GM19452 (cell line): ENCODE measurements at regions not wholly inside any gene's neighbourhood (a gene's known extent, or its start where the extent isn't known, plus 50 kb on each side); places are given as distances from the start of the nearest gene placed in this dataset.
"Not testable (repeated sequence)": the region's sequence is repeated elsewhere in the genome, so short reads cannot be mapped to it uniquely, and the experiment has no call there.

ENCODE experiments used
- ATAC-seq: cut with Tn5 transposase; IDR thresholded peaks from one replicate; pipeline ENCODE4 v1.9.1; 2021; ENCODE audit not compliant: unreplicated experiment

DNA sequence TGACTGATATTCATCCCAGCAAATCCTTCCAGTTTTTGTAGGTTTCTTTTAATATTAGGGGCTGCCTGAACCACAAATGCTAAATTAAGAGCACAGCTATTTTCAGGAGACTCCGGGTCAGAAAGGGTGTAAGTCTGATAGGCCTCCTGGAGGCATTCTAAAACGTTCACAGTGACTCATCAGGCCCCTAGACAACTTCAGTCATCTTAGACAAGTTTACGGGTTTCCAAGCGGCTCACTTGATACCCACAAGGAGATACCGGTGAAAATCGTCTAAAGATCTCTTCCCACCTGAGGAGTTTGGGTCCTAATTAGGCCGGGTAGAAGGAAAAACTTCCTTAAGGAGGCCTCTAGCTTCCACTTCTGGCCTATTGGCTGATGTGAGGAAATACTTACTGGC is 342.7 kb upstream of the USP9Y start:
- ATAC-seq, result no peak

DNA sequence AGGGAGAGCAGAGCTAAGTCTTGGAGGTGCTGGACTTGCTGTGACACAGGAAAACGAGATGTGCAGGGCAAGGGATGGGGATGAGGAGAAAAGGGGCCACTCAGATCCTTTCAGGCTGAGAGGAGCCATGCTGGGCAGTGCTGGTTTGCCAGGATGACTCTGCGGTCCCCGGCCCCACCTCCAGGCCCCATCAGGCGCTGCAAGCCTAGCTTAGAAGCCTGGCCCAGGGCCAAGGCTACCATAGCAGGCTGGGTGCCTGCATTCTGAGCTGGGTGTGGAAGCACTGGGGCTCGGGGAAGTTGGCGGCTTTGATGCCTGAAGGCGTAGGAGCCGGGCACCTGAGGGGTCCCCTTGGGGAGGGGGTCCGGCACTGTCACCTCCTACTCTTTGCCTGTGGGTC is 341.2 kb upstream of the USP9Y start:
- ATAC-seq, result no peak

DNA sequence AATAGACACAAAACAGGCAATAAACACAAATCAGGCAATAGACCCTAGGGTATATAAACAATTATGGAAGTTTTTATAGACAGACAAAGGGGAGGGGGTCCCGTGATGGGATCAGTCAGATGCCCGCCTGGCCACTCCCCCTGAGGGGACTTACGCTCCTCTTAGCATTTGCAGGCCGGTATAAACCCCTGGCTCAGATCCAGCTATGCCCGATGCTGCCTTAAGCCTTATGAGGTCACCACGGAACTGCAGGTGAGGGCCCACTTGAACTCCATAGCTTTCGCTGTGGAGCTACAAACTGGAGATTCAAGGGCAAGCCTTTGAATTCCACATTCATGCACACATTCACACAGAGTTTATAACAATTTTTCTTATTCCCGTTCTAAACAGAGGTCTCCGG is 340.5 kb upstream of the USP9Y start:
- no peak for ATAC-seq

DNA sequence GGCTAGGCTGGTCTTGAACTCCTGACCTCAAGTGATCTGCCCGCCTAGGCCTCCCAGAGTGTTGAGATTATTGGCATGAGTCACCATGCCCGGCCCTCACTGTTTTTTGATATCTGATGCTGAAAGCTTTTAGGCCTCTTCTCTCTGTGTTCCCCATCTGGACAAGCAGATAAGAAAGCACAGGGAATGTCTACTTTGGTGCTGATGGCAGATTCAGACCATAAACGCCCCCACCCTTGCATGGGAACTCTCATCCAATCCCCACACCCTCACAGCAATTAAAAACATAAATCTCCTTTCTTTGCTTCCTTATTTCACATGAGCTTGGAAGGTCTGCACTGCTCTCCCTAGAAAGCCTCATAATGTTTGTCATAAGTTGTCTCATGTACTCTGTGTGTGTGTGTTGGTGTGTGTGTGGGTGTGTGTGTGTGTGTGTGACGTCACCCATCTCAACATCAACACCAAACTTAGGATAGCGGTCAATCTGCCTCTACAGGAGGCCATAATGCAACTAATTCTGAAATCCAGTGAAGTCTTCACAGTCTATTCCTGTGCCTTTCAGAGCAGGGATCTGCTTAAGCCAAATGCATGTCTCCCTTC is 335.6 kb upstream of the USP9Y start:
- ATAC-seq, result no peak

DNA sequence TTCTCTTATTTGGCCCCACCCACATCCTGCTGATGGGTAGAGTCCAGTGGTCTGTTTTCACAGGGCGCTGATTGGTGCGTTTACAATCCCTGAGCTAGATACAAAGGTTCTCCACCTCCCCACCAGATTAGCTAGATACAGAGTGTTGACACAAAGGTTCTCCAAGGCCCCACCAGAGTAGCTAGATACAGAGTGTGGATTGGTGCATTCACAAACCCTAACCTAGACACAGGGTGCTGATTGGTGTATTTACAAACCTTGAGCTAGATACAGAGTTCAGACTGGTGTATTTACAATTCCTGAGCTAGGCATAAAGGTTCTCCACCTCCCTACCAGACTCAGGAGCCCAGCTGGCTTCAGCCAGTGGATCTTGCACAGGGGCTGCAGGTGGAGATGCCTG is 326.4 kb upstream of the USP9Y start:
- ATAC-seq, result not testable (repeated sequence)

DNA sequence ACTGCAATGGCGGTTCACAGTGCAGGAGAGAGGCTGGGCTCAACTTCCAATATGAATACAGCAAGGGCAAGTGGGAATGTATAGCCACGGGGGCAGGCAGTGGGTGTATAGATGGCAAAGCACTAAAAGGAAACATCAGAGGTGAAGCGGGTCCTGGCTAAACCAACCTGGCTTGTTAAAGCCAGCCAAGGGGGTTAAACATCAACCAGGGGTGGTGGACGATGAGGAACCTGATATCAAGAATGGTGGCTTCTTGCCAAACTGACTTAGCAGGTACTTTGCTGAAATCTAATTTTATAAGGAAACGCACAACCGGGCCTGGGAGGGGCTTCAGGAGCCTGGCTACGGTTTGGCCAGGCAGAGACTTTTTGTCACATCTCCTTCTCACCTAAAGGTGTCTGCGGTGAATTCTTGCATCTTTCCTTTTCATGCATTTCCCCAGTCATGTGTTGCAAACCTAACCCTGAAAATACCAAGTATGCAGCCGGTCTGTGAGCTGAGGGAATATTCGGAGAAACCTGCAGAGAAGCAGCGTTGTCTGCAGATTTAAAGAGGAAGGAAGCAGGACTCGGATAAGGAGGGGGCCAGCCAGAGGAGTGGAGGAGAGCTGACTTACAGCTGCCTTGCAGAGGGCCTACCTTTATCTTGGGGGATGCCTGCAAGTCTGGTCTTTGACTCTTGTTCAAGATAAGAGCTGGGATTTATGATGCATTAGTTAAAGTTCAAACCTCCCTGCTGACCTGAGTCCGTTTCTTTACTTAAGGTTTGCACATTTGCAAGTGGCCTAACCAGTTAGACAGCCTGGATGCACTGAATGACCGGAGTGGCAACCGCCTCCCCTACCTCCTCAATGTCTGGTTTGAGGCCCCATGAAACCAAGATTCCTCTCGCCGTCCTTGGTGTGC is 309.1 kb upstream of the USP9Y start:
- not testable (repeated sequence) for ATAC-seq

DNA sequence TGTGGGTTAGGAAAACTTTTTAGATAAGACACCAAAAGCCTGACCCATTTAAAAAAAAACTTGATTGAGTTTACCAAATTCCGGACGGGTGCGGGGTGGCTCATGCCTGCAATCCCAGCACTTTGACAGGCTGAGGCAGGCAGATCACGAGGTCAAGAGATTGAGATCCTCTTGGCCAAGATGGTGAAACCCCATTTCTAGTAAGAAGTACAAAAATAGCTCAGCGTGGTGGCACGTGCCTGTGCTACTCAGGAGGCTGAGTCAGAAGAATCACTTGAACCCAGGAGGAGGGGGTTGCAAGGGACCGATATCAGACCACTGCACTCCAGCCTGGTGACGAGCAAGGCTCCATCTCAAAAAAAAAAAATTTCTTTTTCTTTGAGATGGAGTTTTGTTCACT is 307.8 kb upstream of the USP9Y start:
- ATAC-seq, result no peak

DNA sequence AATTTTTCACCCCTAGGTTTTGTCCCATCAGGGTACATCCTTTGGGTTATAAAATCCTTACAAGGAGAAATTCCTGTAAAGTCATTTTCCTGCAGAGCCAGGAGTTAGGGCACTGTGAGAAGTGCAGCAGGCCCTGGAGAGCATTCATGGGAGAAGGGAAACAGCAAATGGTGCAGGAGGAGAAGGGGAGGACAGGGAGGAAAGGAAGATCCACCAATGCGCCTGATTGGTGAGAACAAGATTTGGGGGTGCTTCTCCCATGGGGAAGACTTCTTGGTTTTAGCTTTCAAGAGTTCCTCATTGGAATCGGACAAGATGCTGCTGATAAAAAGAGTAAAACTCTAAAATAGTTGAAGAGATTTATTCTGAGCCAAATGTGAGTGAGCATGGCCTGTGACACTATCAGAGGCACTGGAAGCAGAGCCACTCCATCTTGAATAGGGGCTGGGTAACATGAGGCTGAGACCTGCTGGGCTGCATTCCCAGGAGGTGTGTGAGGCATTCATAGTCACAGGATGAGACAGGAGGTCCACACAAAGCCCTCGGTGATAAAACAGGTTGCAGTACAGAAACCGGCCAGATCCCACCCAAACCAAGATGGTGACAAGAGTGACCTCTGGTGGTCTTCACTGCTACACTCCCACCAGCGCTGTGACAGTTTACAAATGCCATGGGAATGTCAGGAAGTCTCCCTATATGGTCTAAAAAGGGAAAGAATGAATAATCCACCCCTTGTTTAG is 305.5 kb upstream of the USP9Y start:
- not testable (repeated sequence) for ATAC-seq

DNA sequence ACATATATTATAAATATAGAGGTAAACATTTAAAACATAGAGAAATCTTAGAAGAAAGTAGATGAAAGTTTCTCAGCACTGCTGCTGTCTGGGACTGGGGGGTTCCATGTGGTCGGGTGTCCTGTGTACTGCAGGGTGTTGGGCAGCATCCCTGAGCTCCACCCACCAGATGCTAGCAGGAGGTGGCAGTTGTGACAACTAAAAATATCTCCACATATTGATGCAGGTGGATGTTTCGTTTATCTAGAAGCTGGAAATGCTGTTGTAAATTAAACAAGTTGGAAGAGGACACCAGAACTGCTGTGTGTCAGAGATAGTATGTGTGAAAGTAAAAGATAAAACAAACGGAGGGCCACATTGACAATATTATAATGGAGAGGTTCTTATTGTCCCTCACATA is 297.1 kb upstream of the USP9Y start:
- ATAC-seq, result no peak

DNA sequence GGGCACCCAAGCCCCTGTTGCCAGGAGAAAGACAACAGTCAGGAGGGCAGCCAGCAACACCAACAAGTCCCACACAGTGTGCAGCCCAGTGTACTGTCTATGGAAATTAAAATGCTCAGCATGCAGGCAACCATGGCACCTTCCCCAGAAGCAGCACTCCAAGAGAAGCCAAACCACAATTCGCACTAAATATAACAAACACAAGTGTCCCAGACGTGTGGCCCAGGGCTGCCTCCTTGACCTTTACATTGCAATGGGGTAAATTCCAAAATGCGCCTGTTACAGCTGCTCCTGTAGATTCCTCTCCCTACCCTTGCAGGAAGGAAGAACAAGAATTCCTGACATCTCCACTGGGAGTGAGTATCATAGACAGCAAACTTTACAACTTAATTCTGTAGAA is 292.8 kb upstream of the USP9Y start:
- no peak for ATAC-seq

DNA sequence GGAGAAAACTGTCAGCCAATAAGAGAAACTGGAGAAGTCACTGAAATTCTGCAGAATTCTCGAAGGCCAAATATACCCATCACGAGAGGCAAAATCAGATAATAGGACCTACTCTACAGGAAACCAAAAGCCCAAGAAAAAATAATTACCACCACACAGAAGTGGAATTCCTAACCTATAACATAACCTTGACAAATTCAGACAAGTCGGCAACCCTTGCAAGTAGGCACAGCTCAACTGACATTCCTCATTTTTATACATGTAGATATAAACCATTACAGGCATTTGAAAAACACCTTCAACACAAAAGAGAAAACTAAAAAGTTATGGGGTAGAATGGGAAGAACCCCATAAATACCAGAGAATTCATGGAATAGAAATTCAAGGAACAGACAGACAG is 290.3 kb upstream of the USP9Y start:
- ATAC-seq, result no peak

DNA sequence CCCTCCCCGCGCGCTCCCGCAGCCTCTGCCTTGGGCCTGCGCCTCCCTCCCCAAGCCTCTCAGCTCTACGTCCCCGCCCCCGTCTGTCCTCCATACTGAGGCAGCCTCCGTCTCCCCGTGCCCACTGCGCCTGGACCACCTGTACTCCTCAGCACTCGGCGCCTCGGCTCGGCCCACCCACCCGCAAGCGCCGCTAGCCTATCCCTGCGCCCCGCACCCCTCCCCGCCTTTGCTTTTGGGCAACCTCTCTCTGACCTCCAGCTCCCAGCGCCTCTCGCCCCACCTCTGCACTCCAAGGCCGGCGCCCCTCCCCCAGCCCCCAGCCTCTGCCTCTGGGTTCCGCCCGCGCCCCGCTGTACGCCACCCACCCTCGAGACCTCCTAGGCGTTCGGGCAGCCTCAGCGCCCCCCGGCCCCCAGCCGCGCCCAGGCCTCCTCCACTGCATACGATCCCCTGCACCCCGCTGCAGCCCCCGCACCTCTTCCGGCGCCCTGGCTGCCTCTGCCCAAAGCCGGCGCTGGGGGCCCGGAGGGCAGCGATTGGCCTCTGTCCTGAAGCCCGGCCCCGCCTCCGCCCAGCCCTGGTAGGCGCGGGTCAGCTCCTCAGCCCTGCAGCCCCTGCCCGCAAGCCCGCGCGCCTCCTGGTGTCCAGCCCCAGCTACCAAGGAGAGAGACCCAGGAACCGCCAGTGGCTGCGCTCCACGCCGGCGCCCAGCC is 279.8 kb upstream of the USP9Y start:
- no peak for ATAC-seq

DNA sequence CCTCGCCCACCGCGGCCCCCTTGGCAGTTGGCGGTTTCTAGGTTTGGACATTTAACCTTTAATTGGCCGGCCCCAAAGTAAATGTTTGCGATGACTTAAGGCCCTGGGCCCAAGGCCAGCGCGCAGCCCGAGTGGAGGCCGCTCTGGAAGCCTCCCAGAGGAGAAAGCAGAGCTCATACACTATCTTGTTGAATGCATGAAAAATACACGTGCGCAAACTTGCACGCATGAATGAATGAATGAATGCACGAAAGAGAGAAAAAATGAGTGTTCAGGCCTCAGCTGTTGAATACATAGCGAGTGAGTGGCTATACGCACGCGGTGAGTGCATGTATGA is 279.3 kb upstream of the USP9Y start:
- ATAC-seq, result no peak

DNA sequence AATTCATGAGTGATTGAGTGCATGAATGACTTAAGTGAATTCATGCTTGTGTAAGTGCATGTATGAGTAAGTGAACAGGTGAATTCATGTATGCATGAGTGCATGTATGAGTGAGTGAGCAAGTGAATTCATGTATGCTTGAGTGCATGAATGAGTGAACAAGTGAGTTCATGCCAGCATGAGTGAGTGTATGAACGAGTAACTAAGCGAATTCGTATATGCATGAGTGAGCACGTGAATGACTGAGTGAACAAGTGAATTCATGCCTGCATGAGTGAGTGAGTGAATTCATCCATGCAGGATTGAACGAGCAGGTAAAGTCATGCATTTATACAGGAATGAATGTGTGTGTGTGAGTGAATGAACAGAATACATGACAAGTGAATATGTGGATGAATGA is 278.5 kb upstream of the USP9Y start:
- no peak for ATAC-seq

DNA sequence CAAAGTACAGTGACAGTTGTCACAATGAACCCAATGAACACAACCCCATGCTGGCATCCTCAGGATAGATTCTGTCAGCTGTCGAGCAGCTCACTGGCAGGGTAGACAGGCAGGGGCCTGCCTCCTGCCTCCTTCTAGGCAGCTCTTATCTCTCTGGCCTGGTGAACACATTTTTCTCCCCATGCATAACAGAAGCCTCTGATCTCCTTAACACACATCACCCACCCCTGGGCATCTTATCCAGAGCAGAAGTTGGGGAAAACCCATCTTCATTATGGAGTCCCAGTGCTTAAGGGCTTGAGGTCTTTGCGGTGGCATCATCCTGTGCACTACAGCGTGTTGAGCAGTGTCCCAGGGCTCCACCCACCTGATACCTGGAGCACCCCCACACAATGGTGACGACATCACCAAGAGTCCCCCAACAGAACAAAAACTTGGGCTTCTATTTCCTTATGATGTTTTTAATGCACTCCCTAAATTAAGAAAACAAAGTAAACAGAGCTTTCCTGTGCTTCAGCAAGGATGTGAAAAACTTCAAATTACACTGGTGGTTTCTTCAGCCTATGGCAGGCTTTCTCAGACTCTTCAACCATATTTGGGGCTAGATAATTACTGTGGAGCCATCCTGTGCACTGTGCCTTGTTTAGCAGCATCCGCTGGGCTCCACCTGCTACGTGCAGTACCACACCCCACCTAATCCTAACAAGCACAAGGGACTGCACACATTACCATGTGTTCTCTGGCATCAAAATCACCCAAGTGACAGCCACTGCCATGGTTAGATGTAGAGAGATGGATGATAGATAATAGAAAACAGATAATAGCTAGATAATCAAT is 277.4 kb upstream of the USP9Y start:
- ATAC-seq, result no peak

DNA sequence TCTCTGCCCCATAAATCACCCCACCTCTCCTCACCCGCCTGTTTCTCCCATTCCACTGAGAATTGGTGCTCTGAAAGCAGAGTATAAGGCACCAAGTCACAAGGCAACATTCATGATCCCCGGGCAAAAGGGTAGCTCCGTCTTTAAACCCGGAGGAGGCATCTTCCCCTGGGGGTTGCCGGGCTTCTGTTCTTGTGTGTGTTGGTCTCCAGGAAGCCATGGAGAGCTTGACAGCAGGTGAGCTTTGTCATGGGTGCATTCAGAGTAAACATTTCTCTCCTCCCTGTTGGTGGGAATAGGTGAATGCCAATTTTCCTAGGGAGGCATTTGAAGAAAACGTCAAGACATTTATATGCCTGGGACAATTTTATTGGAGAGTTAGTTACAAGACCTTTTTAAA is 275.5 kb upstream of the USP9Y start:
- ATAC-seq, result no peak

DNA sequence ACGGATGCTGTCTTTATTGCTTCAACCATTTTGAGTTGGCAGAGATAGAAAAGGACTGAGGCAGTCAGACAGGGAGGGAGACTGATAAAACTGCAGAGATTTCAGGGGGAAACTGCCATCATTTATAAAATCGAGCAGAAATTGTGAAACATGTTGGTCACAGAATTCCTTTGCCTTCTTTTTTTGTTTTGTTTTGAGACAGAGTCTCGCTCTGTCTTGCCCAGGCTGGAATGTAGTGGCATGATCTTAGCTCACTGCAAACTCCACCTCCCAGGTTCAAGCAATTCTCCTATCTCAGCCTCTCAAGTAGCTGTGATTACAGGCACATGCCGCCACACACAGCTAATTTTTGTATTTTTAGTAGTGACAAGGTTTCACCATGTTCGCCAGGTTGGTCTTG is 273.7 kb upstream of the USP9Y start:
- no peak for ATAC-seq

DNA sequence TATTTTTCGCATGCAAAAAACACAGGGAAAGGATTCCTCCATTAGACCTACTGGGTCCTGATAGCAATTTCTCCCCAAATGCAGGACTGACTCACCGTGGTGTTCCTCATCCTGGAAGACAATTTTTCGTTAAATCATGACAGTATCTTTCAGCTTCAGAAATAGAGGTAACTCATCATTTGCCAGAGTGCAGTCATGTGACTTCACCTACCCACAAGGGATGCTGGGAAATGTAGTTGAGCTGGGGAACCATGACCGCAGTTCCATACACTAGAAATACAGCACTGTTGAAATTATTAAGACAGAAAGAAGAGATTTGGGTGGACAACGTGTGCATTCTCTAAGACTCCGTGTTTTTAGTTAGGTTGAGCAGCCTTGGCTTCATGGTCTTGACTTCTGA is 269.5 kb upstream of the USP9Y start:
- ATAC-seq, result no peak

DNA sequence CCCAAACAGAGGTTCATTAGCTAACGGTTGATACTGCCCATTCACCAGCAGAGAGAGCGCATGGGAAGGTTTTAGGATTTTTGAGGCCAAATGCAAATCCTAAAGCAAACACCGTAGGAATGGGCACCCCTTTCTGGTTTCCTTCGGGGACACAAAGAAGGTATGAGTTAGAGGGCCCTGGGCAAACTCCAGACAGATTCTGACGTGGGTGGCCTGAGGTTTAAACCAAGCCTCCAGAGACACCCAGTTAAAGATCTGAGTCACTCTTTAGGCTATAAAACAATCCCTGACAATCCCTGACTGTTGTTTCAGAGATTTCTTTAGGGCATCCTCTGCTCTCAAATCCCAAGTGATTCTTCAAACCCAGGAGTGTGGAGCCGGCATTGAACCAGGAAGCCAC is 262.2 kb upstream of the USP9Y start:
- ATAC-seq, result not testable (repeated sequence)

DNA sequence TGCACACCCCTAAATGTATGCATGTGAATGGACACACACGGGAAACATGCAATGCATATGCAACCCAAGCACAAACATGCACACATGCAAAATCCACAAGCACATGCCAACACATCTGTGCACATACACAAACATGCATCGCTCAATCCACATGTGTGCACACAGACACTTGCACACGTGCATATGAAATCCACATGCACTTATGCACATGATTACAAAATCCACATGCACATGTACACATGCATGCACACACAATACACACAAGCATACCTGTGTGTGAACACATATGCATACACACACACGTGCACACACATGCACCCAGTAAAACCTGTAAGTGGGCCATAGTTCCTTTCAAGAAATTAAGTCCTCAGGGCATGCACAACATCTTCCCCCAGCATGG is 256.8 kb upstream of the USP9Y start:
- no peak for ATAC-seq
